Liver (tissue), 3 donors: ENCODE measurements at regions not wholly inside any gene's neighbourhood (a gene's known extent, or its start where the extent isn't known, plus 50 kb on each side); places are given as distances from the start of the nearest gene placed in this dataset.

ENCODE experiments used
- CTCF ChIP-seq: fragments of 150-350 bp; IDR thresholded peaks from 2 replicates; pipeline ENCODE4 v1.5.1; 2017; ENCODE audit warnings: improper control_type of control experiment, low read depth, low read length; ENCODE audit not compliant: missing input control
- RAD21 ChIP-seq, 2 donors: IDR thresholded peaks; 2 replicates each; pipeline ENCODE4 v1.6.1; 2016; ENCODE audit warnings: antibody characterized with exemption in 2 of 2, mild to moderate bottlenecking in 2 of 2
- donor health status: healthy.
- donor health status: healthy.

GRCh38 chr7:42347616-42348015 is 110.6 kb upstream of the GLI3 start:
- TF ChIP-seq CTCF (no peak), RAD21 (IDR thresholded peaks at IDR 0.05) (no peak)
